Activated CD8-positive, alpha-beta memory T cell treated with anti-CD3 and anti-CD28 coated beads for 1 hour (primary cell): ENCODE measurements at regions not wholly inside any gene's neighbourhood (a gene's known extent, or its start where the extent isn't known, plus 50 kb on each side); places are given as distances from the start of the nearest gene placed in this dataset.

Source experiments
- DNase-seq, 2 donors: peaks; one replicate each; pipeline ENCODE4 v3.0.0-alpha.2; 2020; ENCODE audit warnings: low read depth in 1 of 2; ENCODE audit errors: extremely low read depth in 1 of 2

- DNase-seq = no peak
Observed at GRCh38 chr18:8962855-8963635, 139.5 kb upstream of the NDUFV2 start.

- DNase-seq = no peak
Observed at GRCh38 chr18:8963876-8964275, 138.6 kb upstream of the NDUFV2 start.

- DNase-seq = no peak
Observed at GRCh38 chr18:8965398-8965797, 137.1 kb upstream of the NDUFV2 start.

GRCh38 chr18:8966821-8967220 lies 135.7 kb upstream of the NDUFV2 start:
- no peak for DNase-seq

GRCh38 chr18:8967573-8967972 lies 134.9 kb upstream of the NDUFV2 start:
- DNase-seq = no peak

GRCh38 chr18:8969639-8970390 lies 132.7 kb upstream of the NDUFV2 start:
- DNase-seq = no peak

- DNase-seq = no peak
Observed at GRCh38 chr18:8970843-8971242, 131.7 kb upstream of the NDUFV2 start.

- no peak for DNase-seq
Observed at GRCh38 chr18:8972116-8972515, 130.4 kb upstream of the NDUFV2 start.

GRCh38 chr18:8974279-8974678 lies 128.2 kb upstream of the NDUFV2 start:
- no peak for DNase-seq

GRCh38 chr18:8974696-8975095 lies 127.8 kb upstream of the NDUFV2 start:
- no peak for DNase-seq

- no peak for DNase-seq
Observed at GRCh38 chr18:8975624-8976023, 126.9 kb upstream of the NDUFV2 start.

- no peak for DNase-seq
Observed at GRCh38 chr18:8976606-8977005, 125.9 kb upstream of the NDUFV2 start.

- DNase-seq = no peak
Observed at GRCh38 chr18:8977166-8977565, 125.3 kb upstream of the NDUFV2 start.

- no peak for DNase-seq
Observed at GRCh38 chr18:8977701-8978100, 124.8 kb upstream of the NDUFV2 start.

- no peak for DNase-seq
Observed at GRCh38 chr18:8978394-8978793, 124.1 kb upstream of the NDUFV2 start.

GRCh38 chr18:8979258-8979988 lies 123.1 kb upstream of the NDUFV2 start:
- DNase-seq = no peak

- DNase-seq = no peak
Observed at GRCh38 chr18:8980496-8980895, 122.0 kb upstream of the NDUFV2 start.

- DNase-seq = no peak
Observed at GRCh38 chr18:8980918-8981317, 121.6 kb upstream of the NDUFV2 start.

GRCh38 chr18:8982416-8983183 lies 119.9 kb upstream of the NDUFV2 start:
- DNase-seq = no peak

- DNase-seq = no peak
Observed at GRCh38 chr18:8983195-8983594, 119.3 kb upstream of the NDUFV2 start.
